ENCODE measurements at regions not wholly inside any gene's neighbourhood (a gene's known extent, or its start where the extent isn't known, plus 50 kb on each side); places are given as distances from the start of the nearest gene placed in this dataset.

- Histone ChIP-seq H3K4me3 (no peak overlapping the region), H3K36me3 (no peaks in the 10 kb centered on the region), H3K4me1 (no peaks in the 10 kb centered on the region), H3K9me3 (no peaks in the 10 kb centered on the region), H3K27ac (no peak overlapping the region), H3K27me3 (no peaks in the 10 kb centered on the region)
- DNase-seq: no peak
- TF ChIP-seq POLR2A (IDR thresholded peaks at IDR 0.05): no peak
- TF ChIP-seq, protein P1, sequence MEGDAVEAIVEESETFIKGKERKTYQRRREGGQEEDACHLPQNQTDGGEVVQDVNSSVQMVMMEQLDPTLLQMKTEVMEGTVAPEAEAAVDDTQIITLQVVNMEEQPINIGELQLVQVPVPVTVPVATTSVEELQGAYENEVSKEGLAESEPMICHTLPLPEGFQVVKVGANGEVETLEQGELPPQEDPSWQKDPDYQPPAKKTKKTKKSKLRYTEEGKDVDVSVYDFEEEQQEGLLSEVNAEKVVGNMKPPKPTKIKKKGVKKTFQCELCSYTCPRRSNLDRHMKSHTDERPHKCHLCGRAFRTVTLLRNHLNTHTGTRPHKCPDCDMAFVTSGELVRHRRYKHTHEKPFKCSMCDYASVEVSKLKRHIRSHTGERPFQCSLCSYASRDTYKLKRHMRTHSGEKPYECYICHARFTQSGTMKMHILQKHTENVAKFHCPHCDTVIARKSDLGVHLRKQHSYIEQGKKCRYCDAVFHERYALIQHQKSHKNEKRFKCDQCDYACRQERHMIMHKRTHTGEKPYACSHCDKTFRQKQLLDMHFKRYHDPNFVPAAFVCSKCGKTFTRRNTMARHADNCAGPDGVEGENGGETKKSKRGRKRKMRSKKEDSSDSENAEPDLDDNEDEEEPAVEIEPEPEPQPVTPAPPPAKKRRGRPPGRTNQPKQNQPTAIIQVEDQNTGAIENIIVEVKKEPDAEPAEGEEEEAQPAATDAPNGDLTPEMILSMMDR (IDR thresholded peaks at IDR 0.05): no peak
Measured at GRCh38 chr13:34857558-34858325, 84.3 kb upstream of the NBEA start.

DNA sequence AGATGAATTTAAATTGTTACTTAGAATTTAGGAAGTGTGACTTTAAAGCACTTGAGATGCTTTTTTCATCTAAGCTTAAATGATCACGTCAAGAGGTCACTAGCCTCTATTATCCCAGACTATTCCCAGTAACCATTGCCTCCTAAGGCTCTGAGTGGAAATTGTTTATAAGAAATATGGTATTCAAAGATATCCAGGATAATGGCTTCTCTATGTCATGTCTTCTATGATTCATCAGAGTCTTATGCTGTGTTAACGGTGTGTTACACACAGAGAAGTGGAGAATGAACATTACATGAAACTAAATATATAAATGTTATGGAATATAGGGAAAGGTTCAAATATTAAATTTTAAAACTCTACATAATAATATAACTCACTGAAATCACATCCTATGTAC, 79.8 kb upstream of the NBEA start:
- Histone ChIP-seq H3K36me3 (no peaks in the 10 kb centered on the region), H3K27ac (no peak overlapping the region), H3K4me3 (no peak overlapping the region), H3K27me3 (no peaks in the 10 kb centered on the region), H3K9me3 (no peaks in the 10 kb centered on the region), H3K4me1 (no peaks in the 10 kb centered on the region)
- no peak for TF ChIP-seq POLR2A (IDR thresholded peaks at IDR 0.05)
- TF ChIP-seq, protein P1 (IDR thresholded peaks at IDR 0.05): no peak
- no peak for DNase-seq

DNA sequence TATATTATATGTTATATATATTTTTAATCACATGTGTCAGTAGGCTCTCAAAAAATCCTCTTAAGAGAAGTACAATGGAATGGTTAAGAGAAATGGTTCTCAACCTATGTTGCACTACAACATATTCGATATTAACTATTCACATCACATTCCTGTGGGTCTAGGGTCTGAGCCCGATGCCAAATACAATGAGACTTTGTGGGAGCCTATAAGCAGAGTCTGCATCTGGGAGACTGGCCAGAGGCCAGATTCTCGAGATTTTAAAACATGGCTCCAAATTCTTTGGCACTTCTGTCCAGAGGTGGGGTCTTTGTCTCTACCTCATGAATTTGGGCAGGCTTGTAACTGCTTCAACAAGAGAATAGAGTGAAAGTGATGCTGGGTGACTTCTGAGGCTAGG, 79.4 kb upstream of the NBEA start:
- Histone ChIP-seq H3K4me1 (no peaks in the 10 kb centered on the region), H3K27ac (no peak overlapping the region), H3K4me3 (no peak overlapping the region), H3K36me3 (no peaks in the 10 kb centered on the region), H3K9me3 (no peaks in the 10 kb centered on the region), H3K27me3 (no peaks in the 10 kb centered on the region)
- TF ChIP-seq, protein P1 (IDR thresholded peaks at IDR 0.05): no peak
- no peak for TF ChIP-seq POLR2A (IDR thresholded peaks at IDR 0.05)
- DNase-seq: no peak

- Histone ChIP-seq H3K4me3 (no peak overlapping the region), H3K9me3 (no peaks in the 10 kb centered on the region), H3K36me3 (no peaks in the 10 kb centered on the region), H3K4me1 (no peaks in the 10 kb centered on the region), H3K27ac (no peak overlapping the region), H3K27me3 (no peaks in the 10 kb centered on the region)
- DNase-seq: peak in 1 of 3 donors; percentile 48
- TF ChIP-seq POLR2A (IDR thresholded peaks at IDR 0.05): no peak
- TF ChIP-seq, protein P1 (IDR thresholded peaks at IDR 0.05): no peak
Measured at GRCh38 chr13:34863360-34864135, 78.5 kb upstream of the NBEA start.

DNA sequence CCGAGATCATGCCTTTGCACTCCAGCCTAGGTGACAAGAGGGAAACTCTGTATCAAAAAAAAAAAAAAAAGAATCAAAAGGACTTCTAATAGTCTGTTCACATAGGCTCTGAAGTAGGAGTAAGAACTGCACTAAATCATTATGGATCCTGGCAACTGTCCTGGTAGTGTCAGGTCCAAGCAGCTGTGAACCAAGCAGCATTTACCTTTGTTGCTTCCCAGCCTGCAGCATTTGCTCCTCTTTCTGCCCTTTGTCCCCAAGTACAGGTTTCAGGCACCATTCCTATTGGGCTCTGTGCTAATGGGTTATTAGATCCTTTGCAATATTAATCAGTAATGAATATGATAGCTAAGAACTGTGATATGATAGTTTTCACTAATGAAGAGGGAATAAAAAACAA, 77.4 kb upstream of the NBEA start:
- Histone ChIP-seq H3K4me3 (no peak overlapping the region), H3K9me3 (no peaks in the 10 kb centered on the region), H3K4me1 (no peaks in the 10 kb centered on the region), H3K36me3 (no peaks in the 10 kb centered on the region), H3K27ac (no peak overlapping the region), H3K27me3 (no peaks in the 10 kb centered on the region)
- no peak for TF ChIP-seq POLR2A (IDR thresholded peaks at IDR 0.05)
- TF ChIP-seq, protein P1 (IDR thresholded peaks at IDR 0.05): no peak
- peak in 1 of 3 donors; percentile 48 for DNase-seq

Data from Peyer's patch (tissue), 4 donors.